ENCODE measurements at regions not wholly inside any gene's neighbourhood (a gene's known extent, or its start where the extent isn't known, plus 50 kb on each side); places are given as distances from the start of the nearest gene placed in this dataset.

GRCh38 chr11:36985562-36985961 is 387.5 kb upstream of the RAG2 start:
- no peak for DNase-seq (ENCODE audit: low read depth in 1 of 2, low spot score in 1 of 2)

GRCh38 chr11:36976741-36977140 is 378.7 kb upstream of the RAG2 start:
- no peak for DNase-seq (ENCODE audit: low read depth in 1 of 2, low spot score in 1 of 2)

- no peak for DNase-seq (ENCODE audit: low read depth in 1 of 2, low spot score in 1 of 2)
Measured at GRCh38 chr11:36974771-36975170, 376.7 kb upstream of the RAG2 start.

- no peak for DNase-seq (ENCODE audit: low read depth in 1 of 2, low spot score in 1 of 2)
Measured at GRCh38 chr11:36953976-36954375, 355.9 kb upstream of the RAG2 start.

- no peak for DNase-seq (ENCODE audit: low read depth in 1 of 2, low spot score in 1 of 2)
Measured at GRCh38 chr11:36948460-36949127, 350.6 kb upstream of the RAG2 start.

- DNase-seq (ENCODE audit: low read depth in 1 of 2, low spot score in 1 of 2) = no peak
Measured at GRCh38 chr11:36945384-36945783, 347.3 kb upstream of the RAG2 start.

GRCh38 chr11:36933481-36933880 is 335.4 kb upstream of the RAG2 start:
- no peak for DNase-seq (ENCODE audit: low read depth in 1 of 2, low spot score in 1 of 2)

GRCh38 chr11:36931139-36931538 is 333.1 kb upstream of the RAG2 start:
- DNase-seq (ENCODE audit: low read depth in 1 of 2, low spot score in 1 of 2) = no peak

- no peak for DNase-seq (ENCODE audit: low read depth in 1 of 2, low spot score in 1 of 2)
Measured at GRCh38 chr11:36930256-36930655, 332.2 kb upstream of the RAG2 start.

- no peak for DNase-seq (ENCODE audit: low read depth in 1 of 2, low spot score in 1 of 2)
Measured at GRCh38 chr11:36929401-36929800, 331.4 kb upstream of the RAG2 start.

GRCh38 chr11:36928621-36929020 is 330.6 kb upstream of the RAG2 start:
- no peak for DNase-seq (ENCODE audit: low read depth in 1 of 2, low spot score in 1 of 2)

- DNase-seq (ENCODE audit: low read depth in 1 of 2, low spot score in 1 of 2) = no peak
Measured at GRCh38 chr11:36899800-36900199, 301.8 kb upstream of the RAG2 start.

GRCh38 chr11:36890841-36891240 is 292.8 kb upstream of the RAG2 start:
- no peak for DNase-seq (ENCODE audit: low read depth in 1 of 2, low spot score in 1 of 2)

GRCh38 chr11:36890121-36890679 is 292.2 kb upstream of the RAG2 start:
- no peak for DNase-seq (ENCODE audit: low read depth in 1 of 2, low spot score in 1 of 2)

- DNase-seq (ENCODE audit: low read depth in 1 of 2, low spot score in 1 of 2) = no peak
Measured at GRCh38 chr11:36885154-36885553, 287.1 kb upstream of the RAG2 start.

- DNase-seq (ENCODE audit: low read depth in 1 of 2, low spot score in 1 of 2) = no peak
Measured at GRCh38 chr11:36878737-36879136, 280.7 kb upstream of the RAG2 start.

- no peak for DNase-seq (ENCODE audit: low read depth in 1 of 2, low spot score in 1 of 2)
Measured at GRCh38 chr11:36877149-36877548, 279.1 kb upstream of the RAG2 start.

GRCh38 chr11:36876266-36876665 is 278.2 kb upstream of the RAG2 start:
- DNase-seq (ENCODE audit: low read depth in 1 of 2, low spot score in 1 of 2) = no peak

GRCh38 chr11:36874291-36874690 is 276.3 kb upstream of the RAG2 start:
- no peak for DNase-seq (ENCODE audit: low read depth in 1 of 2, low spot score in 1 of 2)

- no peak for DNase-seq (ENCODE audit: low read depth in 1 of 2, low spot score in 1 of 2)
Measured at GRCh38 chr11:36870361-36870760, 272.3 kb upstream of the RAG2 start.

GRCh38 chr11:36868380-36868779 is 270.3 kb upstream of the RAG2 start:
- no peak for DNase-seq (ENCODE audit: low read depth in 1 of 2, low spot score in 1 of 2)

- no peak for DNase-seq (ENCODE audit: low read depth in 1 of 2, low spot score in 1 of 2)
Measured at GRCh38 chr11:36865846-36866245, 267.8 kb upstream of the RAG2 start.

GRCh38 chr11:36854875-36855274 is 256.8 kb upstream of the RAG2 start:
- no peak for DNase-seq (ENCODE audit: low read depth in 1 of 2, low spot score in 1 of 2)

Data from stimulated activated CD4-positive, alpha-beta T cell treated with anti-CD3 and anti-CD28 coated beads, Interleukin-15, amount 100 ng/mL, for 1 hour (primary cell).